ENCODE measurements at regions not wholly inside any gene's neighbourhood (a gene's known extent, or its start where the extent isn't known, plus 50 kb on each side); places are given as distances from the start of the nearest gene placed in this dataset.

GRCh38 chr6:23243854-23244253 lies 674.5 kb downstream of the HDGFL1 start:
- CTCF ChIA-PET: interaction anchor here (0.8 kb wide), 1 partner anchor 766 kb away, joined by 3 read pairs; no protein-coding TSS in a partner anchor

GRCh38 chr6:23244300-23244699 lies 674.9 kb downstream of the HDGFL1 start:
- no peak for TF ChIP-seq CTCF (conservative IDR thresholded peaks at IDR 0.05; ENCODE audit: low read depth)
- ChIA-PET CTCF (interaction anchor here (0.8 kb wide), 1 partner anchor 766 kb away, joined by 3 read pairs; no protein-coding TSS in a partner anchor), POLR2A (ENCODE audit: low non-redundant PET) (no interaction called here)
- no peak overlapping the region for H3K27ac ChIP-seq
- no peak for DNase-seq (ENCODE audit: low spot score)

More at GRCh38 chr6:23243854-23244253, 674.5 kb downstream of the HDGFL1 start:
- POLR2A ChIA-PET (ENCODE audit: low non-redundant PET): no interaction called here
- H3K27ac ChIP-seq: no peak overlapping the region
- no peak for TF ChIP-seq CTCF (conservative IDR thresholded peaks at IDR 0.05; ENCODE audit: low read depth)
- DNase-seq (ENCODE audit: low spot score): no peak

- POLR2A ChIA-PET (ENCODE audit: low non-redundant PET): no interaction called here
- no peak for DNase-seq (ENCODE audit: low spot score)
- TF ChIP-seq CTCF (conservative IDR thresholded peaks at IDR 0.05; ENCODE audit: low read depth): no peak
- CTCF ChIA-PET: no interaction called here
- no peak overlapping the region for H3K27ac ChIP-seq
These were observed 676.2 kb downstream of the HDGFL1 start for GRCh38 chr6:23245572-23245971.

GRCh38 chr6:23246896-23247295 lies 677.5 kb downstream of the HDGFL1 start:
- ChIA-PET POLR2A (ENCODE audit: low non-redundant PET) (no interaction called here), CTCF (interaction anchor here (0.6 kb wide), 2 partner anchors 193 to 195 kb away, joined by 3 read pairs; no protein-coding TSS in a partner anchor)
- no peak for DNase-seq (ENCODE audit: low spot score)
- no peak overlapping the region for H3K27ac ChIP-seq
- TF ChIP-seq CTCF (conservative IDR thresholded peaks at IDR 0.05; ENCODE audit: low read depth): no peak

GRCh38 chr6:23250556-23250955 lies 681.2 kb downstream of the HDGFL1 start:
- no peak for TF ChIP-seq CTCF (conservative IDR thresholded peaks at IDR 0.05; ENCODE audit: low read depth)
- ChIA-PET CTCF (interaction anchor here (0.7 kb wide), 1 partner anchor 853 kb away, joined by 4 read pairs; no protein-coding TSS in a partner anchor), POLR2A (ENCODE audit: low non-redundant PET) (no interaction called here)
- DNase-seq (ENCODE audit: low spot score): no peak
- H3K27ac ChIP-seq: no peak overlapping the region

GRCh38 chr6:23262864-23263263 lies 693.5 kb downstream of the HDGFL1 start:
- POLR2A ChIA-PET (ENCODE audit: low non-redundant PET): no interaction called here
- no peak for TF ChIP-seq CTCF (conservative IDR thresholded peaks at IDR 0.05; ENCODE audit: low read depth)
- DNase-seq (ENCODE audit: low spot score): no peak
- H3K27ac ChIP-seq: no peak overlapping the region
- CTCF ChIA-PET: no interaction called here

GRCh38 chr6:23265270-23265669 lies 695.9 kb downstream of the HDGFL1 start:
- DNase-seq (ENCODE audit: low spot score): no peak
- H3K27ac ChIP-seq: no peak overlapping the region
- no peak for TF ChIP-seq CTCF (conservative IDR thresholded peaks at IDR 0.05; ENCODE audit: low read depth)
- POLR2A ChIA-PET (ENCODE audit: low non-redundant PET): no interaction called here
- CTCF ChIA-PET: no interaction called here
